A673 (cell line): ENCODE measurements at regions not wholly inside any gene's neighbourhood (a gene's known extent, or its start where the extent isn't known, plus 50 kb on each side); places are given as distances from the start of the nearest gene placed in this dataset.

ENCODE experiments used
- CTCF ChIP-seq: fragments of 300-800, 200-600 bp; sonication (generic); conservative IDR thresholded peaks from 2 replicates; pipeline ENCODE4 v1.5.1; 2017; ENCODE audit warnings: low read depth, mild to moderate bottlenecking, antibody characterized with exemption, low read length, moderate library complexity, mixed read lengths
- EZH2 ChIP-seq: fragments of 200-600 bp; sonication (generic); IDR thresholded peaks from 2 replicates; pipeline ENCODE4 v1.6.1; 2017; ENCODE audit warnings: borderline replicate concordance, low read depth, mild to moderate bottlenecking, mixed read lengths, antibody characterized with exemption, low read length; ENCODE audit not compliant: poor library complexity, severe bottlenecking

GRCh38 chr1:76730027-76730426 is 137.3 kb upstream of the ST6GALNAC5 start:
- TF ChIP-seq CTCF (no peak), EZH2 (no peak)
